Iris pigment epithelial cell (primary cell): ENCODE measurements at regions not wholly inside any gene's neighbourhood (a gene's known extent, or its start where the extent isn't known, plus 50 kb on each side); places are given as distances from the start of the nearest gene placed in this dataset.
"Not testable (repeated sequence)": the region's sequence is repeated elsewhere in the genome, so short reads cannot be mapped to it uniquely, and the experiment has no call there.

Experiments used
- DNase-seq: peaks from one replicate; pipeline ENCODE4 v3.0.0-alpha.2; 2011; ENCODE audit warnings: low read depth

DNA sequence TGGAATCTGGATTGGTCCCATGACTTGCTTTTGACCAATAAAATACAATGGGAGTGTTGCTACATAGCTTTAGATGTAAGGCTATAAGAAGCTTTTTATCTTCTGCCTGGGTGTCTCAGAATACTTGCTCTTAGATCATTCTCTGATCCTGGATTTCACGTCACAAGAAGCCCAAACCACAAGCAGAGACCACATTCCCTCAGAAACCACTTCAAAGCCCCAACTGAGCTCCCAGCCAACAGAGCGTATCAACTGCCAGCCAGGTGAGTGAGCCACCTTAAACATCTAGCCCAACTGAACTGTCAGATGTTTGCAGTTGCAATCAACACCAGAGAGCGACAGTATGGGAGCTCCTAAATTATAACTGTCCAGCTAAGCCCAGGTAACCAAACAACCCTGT lies 687.1 kb downstream of the TLE1 start:
- DNase-seq, result peak; percentile 32

DNA sequence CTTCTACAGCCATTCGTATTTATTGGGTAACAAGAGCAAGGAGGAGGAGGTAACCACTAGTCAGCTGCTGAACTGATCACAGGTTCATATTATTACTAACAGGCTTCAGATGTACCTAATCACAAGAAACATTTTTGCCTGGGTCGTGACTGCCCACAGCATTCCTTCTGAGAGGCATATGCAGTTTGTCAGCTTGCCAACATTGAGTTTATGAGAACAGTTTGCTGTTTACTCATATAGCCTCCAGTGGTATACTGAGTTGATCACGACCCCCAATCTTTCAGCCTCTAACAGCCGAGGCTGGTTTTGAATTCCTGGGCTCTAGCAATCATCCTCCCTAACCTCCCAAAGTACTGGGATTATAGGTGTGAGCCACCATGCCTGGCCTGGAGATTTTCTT lies 693.6 kb downstream of the TLE1 start:
- DNase-seq, result peak; percentile 90

DNA sequence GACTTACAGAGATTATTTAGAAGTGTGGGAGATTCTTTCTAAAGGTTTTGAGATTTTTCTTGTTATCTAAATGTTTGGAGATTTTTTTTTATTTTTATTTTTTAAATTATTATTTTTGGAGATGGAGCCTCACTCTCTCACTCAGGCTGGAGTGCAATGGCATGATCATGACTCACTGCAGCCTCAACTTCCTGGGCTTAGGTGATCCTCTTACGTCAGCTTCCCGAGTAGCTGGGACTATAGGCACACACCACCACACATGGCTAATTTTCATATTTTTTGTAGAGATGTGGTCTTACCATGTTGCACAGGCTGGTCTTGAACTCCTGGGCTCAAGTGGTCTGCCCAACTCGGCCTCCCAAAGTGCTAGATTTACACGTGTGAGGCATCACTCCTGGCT lies 694.5 kb downstream of the TLE1 start:
- DNase-seq, result peak; percentile 91

DNA sequence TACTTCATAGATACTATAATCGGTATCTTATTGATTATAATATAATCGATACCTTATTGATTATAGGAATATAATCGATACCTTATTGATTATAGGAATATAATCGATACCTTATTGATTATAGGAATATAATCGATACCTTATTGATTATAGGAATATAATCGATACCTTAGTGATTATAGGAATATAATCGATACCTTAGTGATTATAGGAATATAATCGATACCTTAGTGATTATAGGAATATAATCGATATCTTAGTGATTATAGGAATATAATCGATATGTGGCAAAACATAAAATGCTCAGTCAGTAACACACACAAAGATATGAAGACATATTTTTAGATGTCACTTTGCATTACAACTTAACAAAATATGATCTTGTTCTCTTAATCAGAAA lies 703.8 kb downstream of the TLE1 start:
- not testable (repeated sequence) for DNase-seq

DNA sequence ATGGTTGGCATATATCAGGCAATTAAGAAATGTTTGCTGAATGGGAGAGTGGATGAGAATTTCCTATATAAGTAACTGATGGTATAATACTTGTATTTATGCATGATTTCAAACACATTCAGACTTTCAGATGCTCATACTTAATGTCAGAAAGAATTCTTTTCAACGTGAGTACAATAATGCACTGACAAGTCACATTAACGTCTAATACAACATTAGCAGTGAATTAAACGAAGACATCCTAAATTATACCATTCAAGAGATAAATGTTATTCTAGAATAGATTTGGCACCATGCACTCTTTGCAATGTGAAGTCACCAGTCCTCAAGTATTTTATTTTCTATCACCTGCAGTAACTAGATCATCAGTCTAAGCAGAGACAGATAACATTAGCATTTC lies 712.9 kb downstream of the TLE1 start:
- no peak for DNase-seq

DNA sequence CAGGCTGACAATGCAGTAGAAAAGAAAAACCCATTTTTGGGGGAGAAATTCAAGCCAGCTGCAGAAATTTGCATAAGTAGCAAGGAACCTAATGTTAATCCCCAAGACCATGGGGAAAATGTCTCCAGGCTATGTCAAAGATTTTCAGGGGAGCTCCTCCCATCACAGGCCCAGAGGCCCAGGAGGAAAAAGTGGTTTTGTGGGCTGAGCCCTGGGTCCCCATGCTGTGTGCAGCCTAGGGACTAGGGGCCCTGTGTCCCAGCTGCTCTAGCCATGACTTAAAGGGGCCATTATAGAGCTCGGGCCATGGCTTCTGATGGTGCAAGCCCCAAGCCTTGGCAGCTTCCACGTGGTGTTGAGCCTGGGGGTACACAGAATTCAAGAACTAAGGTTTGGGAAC lies 719.0 kb downstream of the TLE1 start:
- DNase-seq, result not testable (repeated sequence)

DNA sequence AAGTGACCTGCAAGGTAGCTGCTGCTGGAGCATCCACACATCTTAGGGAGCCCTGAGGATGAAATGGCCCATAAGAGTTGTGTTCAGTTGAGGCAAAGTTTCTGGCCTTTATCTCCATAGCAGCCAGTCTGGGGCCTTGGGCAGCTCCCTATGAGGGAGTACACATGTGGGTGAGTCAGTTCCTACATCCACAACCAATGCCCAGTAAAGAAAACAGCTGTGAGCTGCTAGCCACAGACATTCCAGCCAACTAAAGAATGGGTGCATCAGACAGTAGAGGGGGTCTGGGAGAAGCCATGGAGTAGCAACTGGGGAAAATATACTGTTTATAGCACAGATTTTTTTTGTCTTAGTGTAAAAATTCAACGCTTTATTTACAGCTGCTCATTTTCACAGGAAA lies 720.7 kb downstream of the TLE1 start:
- DNase-seq, result peak; percentile 92

DNA sequence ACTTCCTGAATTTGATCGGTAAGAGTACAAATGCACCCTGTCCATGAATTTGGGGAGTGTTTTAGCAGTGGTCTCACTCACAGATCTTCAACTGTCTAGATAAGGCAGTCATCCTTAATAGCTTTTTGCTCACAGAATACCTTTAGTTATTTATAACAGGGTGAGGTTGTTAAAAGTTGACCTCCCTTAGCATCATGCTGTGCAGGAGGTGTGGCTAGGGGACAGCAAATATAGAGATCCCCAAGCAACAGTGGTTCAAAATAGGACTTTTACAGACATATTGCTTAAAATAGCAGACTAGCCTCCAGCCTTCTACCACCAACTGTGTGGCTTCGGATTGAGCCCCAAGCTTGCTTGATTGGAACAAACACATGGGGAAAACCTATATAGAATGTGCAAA lies 724.4 kb downstream of the TLE1 start:
- no peak for DNase-seq

DNA sequence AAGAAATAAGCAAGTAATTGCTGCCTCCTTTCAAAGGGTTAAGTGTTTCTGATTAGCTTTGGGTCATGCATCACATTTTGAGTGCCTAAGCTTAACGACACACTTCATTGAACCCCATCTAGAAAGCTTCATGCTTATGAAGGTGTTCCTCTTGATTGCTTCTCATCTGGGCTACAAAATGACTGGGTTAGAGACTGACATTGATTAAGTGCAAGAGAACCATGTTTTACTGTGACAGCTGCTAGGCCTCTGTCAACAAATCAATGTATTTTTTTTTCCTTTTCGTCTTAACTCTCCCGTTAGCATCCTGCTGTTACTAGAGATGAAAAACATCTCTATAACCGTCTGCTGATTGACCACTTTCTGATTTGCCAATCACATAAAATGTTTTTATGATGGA lies 725.0 kb downstream of the TLE1 start:
- no peak for DNase-seq

DNA sequence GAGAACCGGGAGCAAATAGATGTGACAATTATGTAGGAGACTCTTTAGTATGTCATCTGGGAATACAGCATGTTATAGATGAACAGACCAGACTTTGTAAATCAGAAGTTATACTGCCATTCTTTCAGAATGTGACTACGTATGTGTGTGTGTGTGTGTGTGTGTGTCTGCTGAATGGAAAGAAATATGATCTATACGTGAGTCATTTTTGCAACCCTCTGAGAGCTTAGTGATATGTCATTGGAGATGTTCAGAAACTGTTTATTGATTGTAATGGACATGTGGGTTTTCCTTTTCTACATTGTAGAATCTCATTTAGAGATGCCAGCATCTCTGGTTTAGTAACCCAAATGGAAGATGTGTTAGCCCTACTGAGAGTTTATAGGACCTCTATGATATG lies 731.5 kb downstream of the TLE1 start:
- peak; percentile 75 for DNase-seq

DNA sequence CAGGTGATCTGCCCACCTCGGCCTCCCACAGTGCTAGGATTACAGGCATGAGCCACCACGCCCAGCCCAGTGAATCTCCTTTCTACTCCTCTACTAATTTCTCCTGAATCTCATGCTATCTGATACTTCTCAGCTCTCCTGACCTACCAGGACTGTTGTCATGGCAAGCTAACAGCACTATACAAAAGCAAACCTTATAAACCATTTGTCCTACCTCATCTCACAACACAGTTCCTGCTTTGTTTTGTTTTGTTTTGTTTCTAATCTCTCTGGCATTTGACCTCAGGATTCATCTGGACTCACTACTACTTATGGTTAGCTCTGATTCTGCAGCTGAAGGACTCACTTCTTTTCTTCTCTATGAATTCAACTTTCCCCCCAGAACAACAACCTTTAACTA lies 734.8 kb downstream of the TLE1 start:
- peak; percentile 41 for DNase-seq

DNA sequence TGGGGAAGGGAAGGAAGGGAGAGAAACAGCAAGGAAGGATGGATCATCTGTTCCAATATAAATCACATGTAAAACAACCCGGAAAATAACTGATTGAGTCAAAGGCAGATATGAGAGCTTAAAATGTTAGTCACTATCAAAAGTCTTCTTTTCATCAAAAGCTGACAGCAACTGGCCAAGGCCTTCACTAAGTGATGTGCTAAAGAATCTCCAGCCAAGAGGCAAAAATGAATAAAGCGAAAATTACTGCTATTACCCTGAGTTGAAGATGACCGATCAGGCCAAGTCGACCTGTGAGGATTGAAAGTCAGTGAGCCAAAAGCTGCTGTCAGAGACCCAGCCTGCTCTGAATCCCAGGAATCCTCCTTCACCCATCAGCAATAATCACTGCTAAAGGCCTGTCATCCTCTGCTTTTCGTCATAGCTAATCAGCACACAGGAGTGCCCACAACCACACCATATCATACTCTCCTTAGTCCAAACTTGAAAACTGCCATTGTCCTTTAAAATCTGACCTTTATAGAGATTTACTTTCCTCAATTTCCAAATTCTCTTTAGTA lies 736.9 kb downstream of the TLE1 start:
- no peak for DNase-seq

DNA sequence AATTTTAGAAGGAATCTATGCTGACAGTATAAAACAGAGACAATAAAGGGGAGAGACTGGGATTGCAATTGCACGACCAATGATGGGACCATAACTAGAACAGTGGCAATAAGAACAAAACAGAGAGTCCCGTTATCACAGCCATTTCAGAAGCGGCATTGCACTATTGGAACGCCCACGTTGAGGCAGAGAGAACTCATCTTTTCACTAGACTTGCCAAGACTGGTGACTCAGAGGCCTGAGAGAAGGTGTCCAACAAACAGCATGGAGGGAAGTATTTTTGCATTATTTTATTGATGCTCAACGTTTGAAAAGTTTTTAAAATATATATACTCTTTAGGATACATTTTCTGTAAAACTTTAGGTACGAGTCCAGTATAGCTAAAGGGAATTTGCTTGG lies 737.7 kb downstream of the TLE1 start:
- DNase-seq, result peak; percentile 64

DNA sequence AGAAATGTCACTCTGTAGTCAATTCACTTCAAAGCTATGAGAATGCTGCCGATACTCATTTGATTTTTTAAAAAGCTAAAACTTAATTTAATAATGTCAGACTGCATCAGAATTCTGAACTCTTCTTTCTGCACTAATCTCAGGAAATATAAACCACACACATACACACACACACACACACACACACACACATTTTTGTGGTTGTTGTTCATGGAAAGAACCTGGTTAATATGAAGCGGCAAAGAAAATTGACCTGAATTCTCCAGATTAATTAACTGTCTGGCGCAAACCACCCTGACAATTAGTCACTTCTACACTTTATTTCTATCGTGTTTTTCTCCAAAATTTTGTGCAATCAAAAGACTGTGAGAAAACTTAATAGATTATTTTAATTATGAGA lies 740.5 kb downstream of the TLE1 start:
- peak; percentile 7 for DNase-seq

DNA sequence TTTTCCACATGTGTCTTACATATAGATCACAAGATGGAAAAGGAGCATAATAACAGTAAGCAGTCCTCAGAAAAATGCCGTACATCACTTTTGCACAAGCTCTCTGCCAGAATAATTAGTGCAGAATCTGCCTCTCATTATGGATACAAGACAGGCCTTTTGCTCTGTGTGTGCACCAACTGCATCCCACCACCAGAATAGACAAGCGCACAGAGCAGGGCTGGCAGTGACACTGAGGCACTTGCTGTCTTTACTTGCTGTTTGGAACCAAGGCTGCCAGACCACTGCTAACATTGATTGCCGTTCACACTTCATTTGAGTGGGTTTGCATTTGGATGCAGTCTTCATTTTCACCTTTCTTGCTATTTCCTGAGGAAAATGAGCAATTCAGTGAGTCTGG lies 741.3 kb downstream of the TLE1 start:
- DNase-seq, result no peak

DNA sequence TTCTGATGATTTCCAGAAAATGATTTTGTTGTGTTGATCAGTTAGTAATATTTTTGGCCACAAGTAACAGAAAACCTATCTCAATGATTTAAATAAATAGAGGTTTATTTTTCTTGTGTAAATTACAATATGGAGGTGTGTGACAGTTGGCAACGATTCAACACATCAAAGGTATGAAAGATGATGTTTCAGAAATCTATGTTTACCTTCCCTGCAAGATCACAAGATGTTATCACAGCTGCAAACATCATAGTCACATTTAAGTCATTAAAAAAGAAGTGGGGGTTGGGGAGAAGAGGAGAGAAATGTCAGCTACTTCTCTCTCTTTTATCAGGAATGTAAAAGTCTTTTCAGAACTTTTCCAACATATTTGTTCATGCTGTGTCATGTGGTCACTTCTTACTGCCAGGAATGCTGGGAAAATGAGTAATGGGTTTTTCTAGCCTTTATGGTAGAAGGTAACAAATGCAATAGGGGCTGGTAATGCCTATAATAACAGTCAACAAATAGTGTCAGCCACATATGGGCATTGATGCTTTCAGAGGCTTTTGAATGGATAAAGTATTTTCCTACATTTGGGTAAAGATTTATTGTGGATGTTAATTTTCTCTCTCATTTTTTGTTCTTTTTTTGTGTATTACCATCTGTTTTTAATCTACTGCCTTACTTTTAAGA lies 742.7 kb downstream of the TLE1 start:
- DNase-seq, result no peak

DNA sequence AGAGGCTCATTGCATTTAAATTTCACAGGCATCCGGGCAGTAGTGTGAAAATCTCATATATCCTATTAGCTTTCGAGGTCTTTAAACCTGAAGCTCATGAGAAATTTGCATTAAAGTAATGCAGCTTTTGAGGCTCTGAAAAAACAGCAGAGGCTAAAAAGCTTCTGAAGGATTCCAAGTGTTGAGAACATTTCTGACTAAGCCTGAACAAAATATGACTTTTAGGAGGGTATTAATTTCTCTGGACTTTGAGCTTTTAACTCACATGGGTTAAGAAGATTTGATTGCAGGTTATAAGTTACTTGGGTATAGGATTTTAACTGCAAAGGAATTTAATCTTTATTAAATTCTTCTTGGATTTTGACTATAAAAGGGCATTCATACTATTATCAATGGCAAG lies 743.9 kb downstream of the TLE1 start:
- no peak for DNase-seq

DNA sequence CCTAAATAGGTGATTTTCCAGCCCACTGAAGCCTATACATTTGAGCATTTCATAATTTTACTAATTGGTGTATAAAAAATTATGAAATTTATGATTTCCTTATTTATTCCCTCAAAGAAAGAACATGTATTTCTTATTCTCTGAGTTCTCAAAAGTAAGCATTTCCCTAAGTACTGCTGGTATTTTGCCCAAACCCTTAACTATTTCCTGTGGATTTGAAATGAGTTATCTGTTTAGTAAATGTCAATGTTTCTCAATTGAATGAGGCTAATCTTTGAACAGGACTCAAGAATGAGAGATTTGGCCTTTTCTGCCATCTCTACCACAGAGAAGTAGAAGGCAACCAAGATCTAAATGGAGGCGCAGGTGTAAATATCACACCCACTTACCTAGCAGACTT lies 751.7 kb downstream of the TLE1 start:
- peak; percentile 54 for DNase-seq

DNA sequence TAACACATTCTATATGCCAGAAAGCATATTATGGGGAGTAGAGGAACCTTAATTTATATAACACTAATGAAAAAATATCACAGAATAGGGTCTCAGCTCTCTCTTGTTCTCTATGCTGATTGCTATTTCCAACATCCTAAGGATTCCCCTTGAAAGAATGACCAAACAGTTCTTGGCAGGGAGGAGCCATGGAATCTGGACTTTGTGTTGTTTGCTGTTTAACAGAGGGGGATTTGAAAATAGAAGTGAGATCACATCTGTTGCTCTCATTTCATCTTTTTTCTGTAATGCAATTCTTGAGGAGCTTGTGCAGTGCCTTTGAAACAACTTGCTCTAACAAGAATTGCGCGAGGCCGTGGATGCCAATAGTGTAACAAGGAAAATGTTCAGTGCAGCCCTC lies 755.3 kb downstream of the TLE1 start:
- no peak for DNase-seq

DNA sequence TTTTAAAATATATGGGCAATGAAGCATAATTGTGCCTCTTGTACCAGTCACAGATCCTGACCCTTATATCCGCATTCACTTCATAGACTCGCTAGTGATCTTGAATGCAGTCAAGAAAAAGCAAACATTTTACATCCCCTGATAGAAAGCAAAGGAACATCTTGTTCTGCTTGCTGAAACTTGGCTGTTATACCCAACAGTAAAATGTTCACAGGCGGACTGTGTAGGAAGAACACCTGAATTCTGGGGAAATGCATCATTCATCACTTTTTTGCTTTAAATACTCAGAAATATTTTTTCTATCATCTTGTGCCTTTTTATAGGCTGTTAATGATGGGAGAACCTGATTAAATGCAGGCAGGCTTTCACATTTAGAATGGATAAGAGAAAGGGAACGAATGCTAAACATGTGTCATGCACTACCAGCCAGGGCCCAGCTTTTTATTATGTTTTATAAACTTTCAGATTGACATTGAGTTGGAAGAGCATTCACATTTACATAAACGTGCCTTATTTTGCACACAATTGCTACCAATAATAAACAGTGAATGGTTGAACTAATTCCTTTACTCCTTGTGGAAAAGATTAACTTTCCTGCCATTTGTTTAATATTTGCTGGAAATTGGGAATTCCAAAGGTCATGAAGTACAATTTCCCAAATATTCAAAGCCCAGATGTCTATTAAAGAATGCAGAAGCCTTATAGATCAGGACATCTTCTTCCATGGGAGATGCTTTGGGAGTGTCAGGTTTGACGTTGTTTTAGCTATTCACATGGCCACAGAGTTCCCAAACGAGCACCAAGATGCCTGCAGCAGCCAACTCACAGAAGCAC lies 756.2 kb downstream of the TLE1 start:
- DNase-seq, result no peak

DNA sequence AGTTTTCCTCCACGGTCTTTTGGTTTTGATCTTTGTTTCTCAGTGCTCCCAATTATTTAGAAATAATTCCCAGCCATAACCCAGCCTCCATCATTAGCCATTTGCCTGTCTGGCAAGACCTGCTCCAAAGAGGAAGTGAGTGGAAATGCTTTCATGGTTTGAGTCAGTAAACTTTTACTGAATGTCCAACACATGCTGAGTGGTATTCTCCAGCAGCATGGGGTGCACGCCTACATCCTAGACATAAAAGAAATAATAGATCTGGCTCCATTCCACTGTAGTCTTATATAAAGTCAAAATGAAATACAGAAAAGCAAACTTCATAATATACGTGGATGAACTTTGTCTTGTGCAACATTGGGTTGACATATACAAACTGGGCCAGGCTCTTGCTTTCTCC lies 757.2 kb downstream of the TLE1 start:
- no peak for DNase-seq

DNA sequence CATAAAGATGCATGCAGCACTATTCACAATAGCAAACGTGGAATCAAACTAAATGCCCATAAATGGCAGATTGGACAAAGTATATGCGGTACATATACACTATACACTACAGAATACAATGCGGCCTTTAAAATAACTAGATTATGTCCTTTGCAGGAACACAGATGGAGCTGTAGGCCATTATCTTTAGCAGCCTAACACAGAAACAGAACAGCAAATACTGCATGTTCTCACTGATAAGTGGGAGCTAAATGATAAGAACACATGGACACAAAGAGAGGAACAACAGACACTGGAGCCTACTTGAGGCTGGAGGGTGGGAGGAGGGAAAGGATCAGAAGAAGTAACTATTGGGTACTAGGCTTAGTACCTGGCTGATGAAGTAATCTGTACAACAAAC lies 758.2 kb downstream of the TLE1 start:
- DNase-seq, result no peak

DNA sequence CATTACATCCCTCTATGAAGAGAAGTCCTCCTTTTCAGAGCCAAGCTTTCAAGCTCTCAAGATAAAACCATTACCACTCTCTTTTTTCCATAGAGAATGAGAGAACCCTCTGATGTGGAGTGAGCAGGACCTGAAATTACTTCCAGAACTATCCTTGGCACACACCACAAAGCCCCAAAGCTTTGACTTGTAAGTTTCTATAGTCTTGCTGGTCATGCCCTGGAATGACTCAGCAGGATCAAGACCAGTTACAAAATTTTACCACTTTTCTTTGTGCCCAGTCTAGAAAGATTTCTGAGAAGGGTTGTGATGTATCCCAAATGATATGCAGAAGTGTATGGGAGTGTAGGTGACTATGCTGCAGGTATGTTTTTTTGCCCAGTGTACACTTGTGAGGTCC lies 760.6 kb downstream of the TLE1 start:
- peak; percentile 12 for DNase-seq

DNA sequence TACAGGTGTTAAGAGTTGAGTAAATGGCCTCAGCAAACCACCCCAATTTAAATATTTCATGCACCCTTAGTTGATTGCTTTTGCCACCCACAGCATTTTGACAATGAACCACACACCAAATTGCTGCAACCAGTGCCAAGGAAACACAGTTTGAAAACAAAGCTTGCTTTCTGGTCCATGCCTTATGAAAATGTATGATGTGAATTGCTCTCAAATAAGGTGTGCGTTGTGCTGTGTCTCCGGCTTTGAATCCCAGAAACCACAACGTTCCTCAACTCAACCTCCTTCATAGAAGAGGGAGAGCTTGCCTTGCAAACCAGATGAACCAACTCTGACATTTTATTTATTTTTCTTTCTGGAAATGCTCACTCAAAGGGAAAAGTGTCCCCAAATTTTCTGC lies 762.7 kb downstream of the TLE1 start:
- no peak for DNase-seq
